ENCODE measurements at regions not wholly inside any gene's neighbourhood (a gene's known extent, or its start where the extent isn't known, plus 50 kb on each side); places are given as distances from the start of the nearest gene placed in this dataset.
A peak's percentile ranks its signal among the peaks of the same experiment; 100 is the strongest.
"Not testable (repeated sequence)": the region's sequence is repeated elsewhere in the genome, so short reads cannot be mapped to it uniquely, and the experiment has no call there.

- DNase-seq (ENCODE audit: extremely low read depth in 1 of 11, low read depth in 9 of 11, low spot score in 4 of 11) = no peak
Measured at GRCh38 chr1:234898455-234899033, 230.1 kb downstream of the TOMM20 start.

- DNase-seq (ENCODE audit: extremely low read depth in 1 of 11, low read depth in 9 of 11, low spot score in 4 of 11) = no peak
Measured at GRCh38 chr1:234897754-234898454, 230.7 kb downstream of the TOMM20 start.

GRCh38 chr1:234897390-234897749 lies 231.3 kb downstream of the TOMM20 start:
- DNase-seq (ENCODE audit: extremely low read depth in 1 of 11, low read depth in 9 of 11, low spot score in 4 of 11) = no peak

DNA sequence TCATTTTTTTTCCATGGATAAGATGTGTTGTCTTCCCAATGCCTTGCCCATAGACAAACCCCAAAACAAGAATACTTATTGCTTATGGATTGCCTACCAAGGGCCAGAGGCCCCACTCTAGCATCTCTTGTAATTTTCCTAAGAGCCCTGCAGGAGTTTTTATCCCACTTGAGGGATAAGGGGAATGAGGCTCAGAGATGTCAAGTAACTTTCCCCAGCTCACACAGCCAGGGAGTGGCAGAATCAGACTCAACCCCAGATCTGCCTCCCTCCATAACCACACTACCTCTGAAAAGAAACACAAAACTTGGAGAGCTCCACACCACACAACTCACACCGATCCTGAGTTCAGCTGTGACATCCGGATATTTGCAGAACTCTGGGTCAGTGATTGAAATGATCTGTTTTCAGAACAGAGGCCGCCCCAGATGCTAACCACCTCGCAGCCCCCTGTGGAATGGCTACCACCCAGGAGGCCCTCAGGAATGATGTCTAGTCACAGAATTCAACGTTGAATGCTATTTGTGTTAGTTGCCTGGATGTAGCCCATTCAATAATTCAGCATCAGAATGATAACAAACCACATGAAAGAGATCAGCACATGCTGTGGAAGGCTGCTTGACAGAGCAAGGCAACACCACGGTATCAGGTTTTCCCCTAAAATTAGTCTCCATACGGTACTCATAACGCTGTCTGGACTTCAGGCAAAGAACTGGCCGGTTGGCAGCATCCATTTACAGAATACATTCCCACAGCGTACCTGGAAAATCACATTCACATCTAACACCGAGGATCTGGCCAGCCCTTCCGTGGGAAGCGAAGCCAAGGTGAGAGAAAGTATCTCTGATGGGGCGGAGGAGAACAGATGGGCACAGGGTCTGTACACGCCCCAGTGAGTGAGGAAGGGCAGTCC lies 231.9 kb downstream of the TOMM20 start:
- no peak for DNase-seq (ENCODE audit: extremely low read depth in 1 of 11, low read depth in 9 of 11, low spot score in 4 of 11)

DNA sequence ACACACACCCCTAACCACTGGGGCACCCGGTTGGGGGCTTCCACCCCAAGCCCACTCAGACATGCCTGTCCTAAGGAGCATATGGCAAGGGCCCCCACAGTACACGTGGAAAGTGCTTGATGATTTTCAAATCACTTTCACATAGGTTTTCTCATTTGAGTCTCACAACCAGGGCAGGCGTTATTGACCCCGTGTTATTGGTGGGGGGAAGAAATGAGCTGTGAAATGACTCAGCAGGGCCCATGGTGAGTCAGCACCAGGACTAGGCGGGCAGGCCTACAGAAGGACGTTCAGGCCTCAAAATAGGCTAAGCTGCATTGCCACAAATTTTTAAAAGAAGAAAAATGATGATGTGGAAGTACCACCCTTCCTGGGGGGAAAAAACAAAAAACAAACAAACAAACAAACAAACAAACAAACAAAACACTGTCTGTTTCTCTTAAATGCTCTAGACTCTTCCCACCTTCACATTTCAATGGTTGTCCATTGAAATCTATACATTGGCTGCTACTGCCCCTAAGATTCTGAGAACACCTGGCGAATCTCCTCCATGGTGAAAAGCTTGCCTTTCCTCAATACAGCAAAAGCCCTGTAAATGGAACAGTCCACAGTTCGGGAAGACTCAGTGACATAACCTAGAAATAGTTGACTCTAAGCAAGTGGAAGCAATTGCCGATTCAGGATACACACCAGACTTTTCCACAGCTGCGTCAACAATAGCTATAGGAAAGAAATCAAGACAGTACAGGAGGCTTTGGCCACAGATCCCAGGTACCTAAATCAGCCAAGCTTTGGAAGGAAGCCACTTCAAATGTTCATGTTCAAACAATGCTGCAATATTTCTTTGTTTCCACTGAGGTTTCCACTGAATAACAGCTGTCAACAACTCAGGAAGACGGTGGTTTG lies 234.7 kb downstream of the TOMM20 start:
- DNase-seq (ENCODE audit: extremely low read depth in 1 of 11, low read depth in 9 of 11, low spot score in 4 of 11) = no peak

- DNase-seq (ENCODE audit: extremely low read depth in 1 of 11, low read depth in 9 of 11, low spot score in 4 of 11) = no peak
Measured at GRCh38 chr1:234893359-234893724, 235.3 kb downstream of the TOMM20 start.

GRCh38 chr1:234892642-234893041 lies 236.0 kb downstream of the TOMM20 start:
- no peak for DNase-seq (ENCODE audit: extremely low read depth in 1 of 11, low read depth in 9 of 11, low spot score in 4 of 11)

DNA sequence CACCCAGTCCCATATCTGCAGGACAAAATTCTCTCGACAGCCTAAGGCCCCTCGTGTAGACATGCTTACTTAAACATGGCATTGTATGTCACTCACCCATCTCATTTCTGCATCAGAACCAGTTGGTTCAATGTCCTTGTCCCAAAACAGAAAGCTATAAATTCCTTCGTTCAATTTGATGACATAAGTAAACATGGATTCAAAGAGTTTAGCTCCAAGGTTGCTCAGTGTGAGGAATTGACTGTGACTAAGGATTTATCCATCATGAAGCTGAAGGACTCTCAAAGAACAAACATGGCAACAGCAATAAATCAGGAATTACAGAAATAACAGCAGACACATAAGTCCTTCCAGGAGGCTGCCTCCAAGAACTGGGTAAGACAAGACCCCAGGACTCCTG lies 237.2 kb downstream of the TOMM20 start:
- no peak for DNase-seq (ENCODE audit: extremely low read depth in 1 of 11, low read depth in 9 of 11, low spot score in 4 of 11)

DNA sequence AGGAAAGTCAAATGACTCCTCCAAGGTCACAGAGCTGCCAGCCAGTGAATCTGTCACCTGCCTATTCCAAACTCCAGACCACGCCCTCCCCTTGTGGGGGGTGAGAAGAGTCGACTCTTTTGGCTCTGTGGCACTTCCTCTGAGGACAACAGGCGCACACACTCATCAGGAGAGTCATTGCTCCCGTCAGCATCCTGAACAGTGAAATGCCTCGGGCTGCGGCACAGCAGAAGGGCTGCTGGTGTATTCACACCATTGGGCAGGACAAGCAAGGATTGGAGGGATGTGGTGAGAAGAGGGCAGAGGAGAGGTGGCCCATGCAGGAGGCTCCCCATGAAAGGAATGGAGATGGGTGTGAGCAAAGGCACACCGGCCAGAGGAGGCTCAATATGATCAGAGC lies 239.0 kb downstream of the TOMM20 start:
- DNase-seq (ENCODE audit: extremely low read depth in 1 of 11, low read depth in 9 of 11, low spot score in 4 of 11) = no peak

- not testable (repeated sequence) for DNase-seq (ENCODE audit: extremely low read depth in 1 of 11, low read depth in 9 of 11, low spot score in 4 of 11)
Measured at GRCh38 chr1:234888247-234888646, 240.4 kb downstream of the TOMM20 start.

GRCh38 chr1:234887016-234887900 lies 241.4 kb downstream of the TOMM20 start:
- peak in 1 of 11 donors; percentile 42 for DNase-seq (ENCODE audit: extremely low read depth in 1 of 11, low read depth in 9 of 11, low spot score in 4 of 11)

- no peak for DNase-seq (ENCODE audit: extremely low read depth in 1 of 11, low read depth in 9 of 11, low spot score in 4 of 11)
Measured at GRCh38 chr1:234886081-234886984, 242.3 kb downstream of the TOMM20 start.

- no peak for DNase-seq (ENCODE audit: extremely low read depth in 1 of 11, low read depth in 9 of 11, low spot score in 4 of 11)
Measured at GRCh38 chr1:234885601-234886000, 243.0 kb downstream of the TOMM20 start.

DNA sequence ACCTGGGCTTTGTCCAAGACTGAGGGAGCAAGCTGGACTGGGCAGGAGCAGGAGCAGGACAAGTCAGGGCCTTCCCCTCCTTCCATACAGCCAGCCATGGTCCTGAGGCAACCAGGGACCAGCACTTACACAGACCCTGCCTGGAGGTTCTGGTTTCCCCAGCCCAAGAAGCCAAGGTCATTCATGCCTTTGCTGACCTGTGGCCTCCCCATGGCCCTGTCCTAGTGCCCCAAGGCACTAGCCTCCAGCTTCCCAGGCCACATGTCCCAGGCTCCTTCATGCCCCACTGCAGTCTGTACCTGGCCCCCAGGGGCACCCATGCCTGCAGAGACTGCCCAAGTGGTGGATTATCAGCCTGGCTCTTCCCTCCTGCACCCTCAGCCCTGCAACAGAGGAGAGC lies 243.9 kb downstream of the TOMM20 start:
- no peak for DNase-seq (ENCODE audit: extremely low read depth in 1 of 11, low read depth in 9 of 11, low spot score in 4 of 11)

GRCh38 chr1:234884006-234884405 lies 244.6 kb downstream of the TOMM20 start:
- DNase-seq (ENCODE audit: extremely low read depth in 1 of 11, low read depth in 9 of 11, low spot score in 4 of 11) = no peak

- no peak for DNase-seq (ENCODE audit: extremely low read depth in 1 of 11, low read depth in 9 of 11, low spot score in 4 of 11)
Measured at GRCh38 chr1:234882898-234883297, 245.7 kb downstream of the TOMM20 start.
